ENCODE measurements at regions not wholly inside any gene's neighbourhood (a gene's known extent, or its start where the extent isn't known, plus 50 kb on each side); places are given as distances from the start of the nearest gene placed in this dataset.

GRCh38 chr12:116415408-116416108 lies 138.1 kb upstream of the MED13L start:
- no peaks in the 10 kb centered on the region for H3K36me3 ChIP-seq (replicated peaks in 1 of 2; ENCODE audit: control insufficient read depth in 1 of 2, insufficient read depth in 2 of 2, low read length in 2 of 2)
- H3K4me2 ChIP-seq (ENCODE audit: low read depth, low read length), result no peak overlapping the region
- H2AFZ ChIP-seq (ENCODE audit: low read length), result no peak overlapping the region
- ChIA-PET POLR2A (no interaction called here), CTCF (ENCODE audit: low intra/inter-chr PET ratio, low total read pairs) (no interaction called here)
- no peak overlapping the region for H3K4me3 ChIP-seq (replicated peaks in 1 of 3; ENCODE audit: insufficient read depth in 1 of 3, low read depth in 2 of 3, low read length in 3 of 3)
- no peak overlapping the region for H3K27ac ChIP-seq (ENCODE audit: extremely low read length, insufficient read depth, low read length)
- no TSS peak for BruUV-seq (replicated peaks)
- H3K9me3 ChIP-seq (ENCODE audit: low read length), result no peaks in the 10 kb centered on the region
- TF ChIP-seq PCBP1 (IDR thresholded peaks at IDR 0.05; ENCODE audit: borderline replicate concordance, low read depth, low read length), result no peak
- no peak for TF ChIP-seq NFE2 (CRISPR knock-in tag; IDR thresholded peaks at IDR 0.05)
- 0 out of 2 replicates have a peak, but pooled peaks have one; percentile 51 for TF ChIP-seq SP1 (IDR thresholded peaks at IDR 0.05)
- TF ChIP-seq SP1 (CRISPR knock-in tag; IDR thresholded peaks at IDR 0.05), result no peak
- TF ChIP-seq IKZF1 (IDR thresholded peaks at IDR 0.05), result 0 out of 2 replicates have a peak, but pooled peaks have one; percentile 8
- peak; percentile 58 for TF ChIP-seq MNT (IDR thresholded peaks at IDR 0.05)
- FAIRE-seq (no peak), DNase-seq (ENCODE audit: low spot score) (no peak), ATAC-seq (no peak)
- WGBS (ENCODE audit: low lambda C conversion rate), result 62% methylated on average over 21 of the region's 21 CpGs
- in situ Hi-C loops (cut with HindIII; ENCODE audit: extremely low pct_ligation_motif_present, low pct_unique_long_range_greater_than_20kb), result no loop called here
- H3K4me1 ChIP-seq (ENCODE audit: insufficient read depth, low read length), result no peaks in the 10 kb centered on the region
- H4K20me1 ChIP-seq (ENCODE audit: insufficient read depth, low read length), result no peaks in the 10 kb centered on the region
- H3K9ac ChIP-seq (ENCODE audit: insufficient read depth, low read depth, low read length), result no peak overlapping the region
- no peaks in the 10 kb centered on the region for H3K79me2 ChIP-seq (ENCODE audit: insufficient read depth, low read length)
- H3K27me3 ChIP-seq (ENCODE audit: control insufficient read depth in 1 of 2, insufficient read depth in 2 of 2, low read length in 2 of 2), result peaks cover 0 to 3% of the 10 kb centered on the region in 2 experiments; a peak in 1 of 5 replicates
- intact Hi-C loops (cut with micrococcal nuclease; ENCODE audit: unreplicated experiment), result no loop called here

- Histone ChIP-seq H3K27me3 (ENCODE audit: control insufficient read depth in 1 of 2, insufficient read depth in 2 of 2, low read length in 2 of 2) (no peaks in the 10 kb centered on the region; a peak in 1 of 5 replicates), H3K9me3 (ENCODE audit: low read length) (no peaks in the 10 kb centered on the region), H2AFZ (ENCODE audit: low read length) (no peak overlapping the region), H3K27ac (ENCODE audit: extremely low read length, insufficient read depth, low read length) (no peak overlapping the region), H4K20me1 (ENCODE audit: insufficient read depth, low read length) (no peaks in the 10 kb centered on the region), H3K4me2 (ENCODE audit: low read depth, low read length) (no peak overlapping the region), H3K4me1 (ENCODE audit: insufficient read depth, low read length) (no peaks in the 10 kb centered on the region), H3K79me2 (ENCODE audit: insufficient read depth, low read length) (no peaks in the 10 kb centered on the region), H3K9ac (ENCODE audit: insufficient read depth, low read depth, low read length) (no peak overlapping the region), H3K4me3 (replicated peaks in 1 of 3; ENCODE audit: insufficient read depth in 1 of 3, low read depth in 2 of 3, low read length in 3 of 3) (no peak overlapping the region), H3K36me3 (replicated peaks in 1 of 2; ENCODE audit: control insufficient read depth in 1 of 2, insufficient read depth in 2 of 2, low read length in 2 of 2) (no peaks in the 10 kb centered on the region)
- 8% methylated on average over 3 of the region's 3 CpGs for WGBS (ENCODE audit: low lambda C conversion rate)
- ATAC-seq (no peak; the same call in 2 of the 3 replicates), DNase-seq (ENCODE audit: low spot score) (no peak), FAIRE-seq (no peak)
- POLR2A ChIA-PET, result no interaction called here
- no TSS peak for BruUV-seq (replicated peaks)
- in situ Hi-C loops (cut with HindIII; ENCODE audit: extremely low pct_ligation_motif_present, low pct_unique_long_range_greater_than_20kb) (no loop called here), intact Hi-C loops (cut with micrococcal nuclease; ENCODE audit: unreplicated experiment) (no loop called here)
- CTCF ChIA-PET (ENCODE audit: low intra/inter-chr PET ratio, low total read pairs), result no interaction called here
- TF ChIP-seq RNF219 (CRISPR knock-in tag; IDR thresholded peaks at IDR 0.05), result no peak
- no peak for TF ChIP-seq ZNF512B (CRISPR knock-in tag; IDR thresholded peaks at IDR 0.05; ENCODE audit: borderline replicate concordance)
- TF ChIP-seq ZNF746 (CRISPR knock-in tag; IDR thresholded peaks at IDR 0.05), result no peak
- no peak for TF ChIP-seq FUBP1 (CRISPR knock-in tag; IDR thresholded peaks at IDR 0.05; ENCODE audit: borderline replicate concordance)
Observed at GRCh38 chr12:116416166-116416565, 138.7 kb upstream of the MED13L start.
